Activated CD4-positive, alpha-beta T cell treated with anti-CD3 and anti-CD28 coated beads, Interleukin-2, amount 10 ng/mL, durations not matched to agents 24 days and 14 days (primary cell): ENCODE measurements at regions not wholly inside any gene's neighbourhood (a gene's known extent, or its start where the extent isn't known, plus 50 kb on each side); places are given as distances from the start of the nearest gene placed in this dataset.

ENCODE experiments used
- DNase-seq: peaks from one replicate; pipeline ENCODE4 v3.0.0; 2022
- H3K27ac Mint-ChIP-seq: one replicate; pipeline ENCODE4 v1.8.0; 2022; ENCODE audit warnings: mild to moderate bottlenecking, mixed read lengths
- H3K27me3 Mint-ChIP-seq: one replicate; pipeline ENCODE4 v1.8.0; 2022; ENCODE audit warnings: mixed read lengths
- H3K36me3 Mint-ChIP-seq: one replicate; pipeline ENCODE4 v1.8.0; 2022; ENCODE audit warnings: low read depth, mild to moderate bottlenecking, mixed read lengths
- H3K4me1 Mint-ChIP-seq: one replicate; pipeline ENCODE4 v1.8.0; 2021; ENCODE audit warnings: mixed read lengths
- H3K4me3 Mint-ChIP-seq: one replicate; pipeline ENCODE4 v1.8.0; 2022; ENCODE audit warnings: mild to moderate bottlenecking, moderate library complexity, mixed read lengths
- H3K9me3 Mint-ChIP-seq: one replicate; pipeline ENCODE4 v1.8.0; 2021; ENCODE audit warnings: mixed read lengths
- intact Hi-C: fragments of 100-400 bp; cut with micrococcal nuclease; formaldehyde crosslinking; loops from one replicate; pipeline ENCODE4 v1.15.1; 2023

DNA sequence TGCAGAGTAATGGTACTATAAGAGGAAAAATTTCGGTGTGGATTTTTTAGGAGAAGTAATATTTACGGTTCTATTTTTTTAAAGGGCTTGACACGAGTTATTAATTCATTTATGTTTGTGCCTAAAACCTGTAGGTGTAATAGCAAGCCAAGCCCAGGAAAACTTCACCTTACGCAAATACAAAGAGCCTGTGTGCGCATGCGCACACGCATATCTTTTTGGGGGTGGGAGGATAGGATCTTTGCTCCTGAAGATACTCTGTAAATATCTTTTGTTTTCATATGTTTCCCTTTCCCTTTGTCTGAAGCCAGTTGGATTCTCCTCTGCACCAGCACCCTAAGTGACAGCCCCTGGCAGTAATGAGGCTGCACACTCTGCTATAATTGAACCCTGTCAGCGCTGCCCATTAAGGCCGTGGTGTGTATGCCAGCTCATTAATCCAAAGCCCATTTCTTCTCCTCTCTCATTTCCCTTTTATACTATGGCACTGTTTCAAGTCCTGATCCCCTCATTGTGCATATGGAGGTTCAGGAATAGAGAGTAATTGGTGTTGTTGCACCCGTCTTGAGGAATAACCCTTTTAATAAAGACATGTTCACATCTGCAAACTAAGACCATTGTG lies 327.2 kb upstream of the E2F7 start:
- no peaks in the 10 kb centered on the region for H3K36me3 Mint-ChIP-seq
- H3K4me3 Mint-ChIP-seq = no peak overlapping the region
- DNase-seq = no peak
- no peaks in the 10 kb centered on the region for H3K9me3 Mint-ChIP-seq
- intact Hi-C loops = no loop called here
- no peaks in the 10 kb centered on the region for H3K4me1 Mint-ChIP-seq
- no peak overlapping the region for H3K27ac Mint-ChIP-seq
- H3K27me3 Mint-ChIP-seq = no peaks in the 10 kb centered on the region

GRCh38 chr12:77388445-77389265 lies 323.3 kb upstream of the E2F7 start:
- H3K9me3 Mint-ChIP-seq = no peaks in the 10 kb centered on the region
- no peaks in the 10 kb centered on the region for H3K27me3 Mint-ChIP-seq
- intact Hi-C loops = no loop called here
- DNase-seq = no peak
- H3K4me1 Mint-ChIP-seq = no peaks in the 10 kb centered on the region
- no peak overlapping the region for H3K4me3 Mint-ChIP-seq
- no peak overlapping the region for H3K27ac Mint-ChIP-seq
- H3K36me3 Mint-ChIP-seq = no peaks in the 10 kb centered on the region

DNA sequence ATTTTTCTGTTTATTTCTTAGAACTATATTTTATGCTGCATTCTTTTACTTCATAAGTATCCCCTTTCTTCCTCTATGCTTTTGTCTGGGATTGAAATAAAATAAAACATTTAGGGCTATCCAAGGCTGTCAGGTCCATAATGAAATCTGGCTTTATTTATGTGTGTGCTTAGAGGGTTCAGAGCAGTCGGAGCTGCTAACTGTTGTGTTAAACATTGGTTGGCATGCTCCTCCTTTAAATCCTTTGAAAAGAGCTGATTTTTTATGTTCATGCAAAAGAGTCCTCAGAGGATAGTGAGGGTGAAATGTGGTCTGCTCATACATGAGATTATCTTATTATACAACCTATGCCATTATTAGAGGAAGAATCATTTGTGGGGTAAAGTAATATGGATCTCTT lies 322.3 kb upstream of the E2F7 start:
- no peaks in the 10 kb centered on the region for H3K27me3 Mint-ChIP-seq
- H3K27ac Mint-ChIP-seq = no peak overlapping the region
- intact Hi-C loops = no loop called here
- no peaks in the 10 kb centered on the region for H3K4me1 Mint-ChIP-seq
- H3K36me3 Mint-ChIP-seq = no peaks in the 10 kb centered on the region
- H3K4me3 Mint-ChIP-seq = no peak overlapping the region
- DNase-seq = no peak
- no peaks in the 10 kb centered on the region for H3K9me3 Mint-ChIP-seq

- no peak overlapping the region for H3K4me3 Mint-ChIP-seq
- no peaks in the 10 kb centered on the region for H3K4me1 Mint-ChIP-seq
- H3K27me3 Mint-ChIP-seq = no peaks in the 10 kb centered on the region
- intact Hi-C loops = no loop called here
- no peak overlapping the region for H3K27ac Mint-ChIP-seq
- H3K36me3 Mint-ChIP-seq = no peaks in the 10 kb centered on the region
- no peak for DNase-seq
- no peaks in the 10 kb centered on the region for H3K9me3 Mint-ChIP-seq
These were observed 321.8 kb upstream of the E2F7 start for GRCh38 chr12:77387214-77387613.

- no peaks in the 10 kb centered on the region for H3K4me1 Mint-ChIP-seq
These were observed 319.6 kb upstream of the E2F7 start for GRCh38 chr12:77384941-77385340.

GRCh38 chr12:77382096-77382742 lies 316.9 kb upstream of the E2F7 start:
- Mint-ChIP-seq H3K27ac (no peak overlapping the region), H3K27me3 (no peaks in the 10 kb centered on the region), H3K4me1 (no peaks in the 10 kb centered on the region), H3K9me3 (no peaks in the 10 kb centered on the region), H3K4me3 (no peak overlapping the region), H3K36me3 (no peaks in the 10 kb centered on the region)
- intact Hi-C loops = no loop called here
- DNase-seq = no peak

More at GRCh38 chr12:77384941-77385340, 319.6 kb upstream of the E2F7 start:
- no peak for DNase-seq
- Mint-ChIP-seq H3K36me3 (no peaks in the 10 kb centered on the region), H3K9me3 (no peaks in the 10 kb centered on the region), H3K4me3 (no peak overlapping the region), H3K27ac (no peak overlapping the region), H3K27me3 (no peaks in the 10 kb centered on the region)
- intact Hi-C loops = no loop called here

GRCh38 chr12:77377622-77378021 lies 312.3 kb upstream of the E2F7 start:
- no peak overlapping the region for H3K27ac Mint-ChIP-seq
- H3K4me3 Mint-ChIP-seq = no peak overlapping the region
- no peaks in the 10 kb centered on the region for H3K36me3 Mint-ChIP-seq
- no peaks in the 10 kb centered on the region for H3K4me1 Mint-ChIP-seq
- no peaks in the 10 kb centered on the region for H3K9me3 Mint-ChIP-seq
- intact Hi-C loops = no loop called here
- H3K27me3 Mint-ChIP-seq = no peaks in the 10 kb centered on the region
- no peak for DNase-seq

- no peaks in the 10 kb centered on the region for H3K9me3 Mint-ChIP-seq
- no peak overlapping the region for H3K4me3 Mint-ChIP-seq
- no peaks in the 10 kb centered on the region for H3K4me1 Mint-ChIP-seq
- DNase-seq = no peak
- H3K36me3 Mint-ChIP-seq = no peaks in the 10 kb centered on the region
- intact Hi-C loops = no loop called here
- H3K27ac Mint-ChIP-seq = no peak overlapping the region
- no peaks in the 10 kb centered on the region for H3K27me3 Mint-ChIP-seq
These were observed 311.7 kb upstream of the E2F7 start for GRCh38 chr12:77377116-77377515.

- no peak for DNase-seq
- Mint-ChIP-seq H3K27ac (no peak overlapping the region), H3K9me3 (no peaks in the 10 kb centered on the region), H3K4me1 (no peaks in the 10 kb centered on the region), H3K4me3 (no peak overlapping the region), H3K36me3 (no peaks in the 10 kb centered on the region), H3K27me3 (no peaks in the 10 kb centered on the region)
- intact Hi-C loops = no loop called here
These were observed 309.3 kb upstream of the E2F7 start for GRCh38 chr12:77374673-77375072.

DNA sequence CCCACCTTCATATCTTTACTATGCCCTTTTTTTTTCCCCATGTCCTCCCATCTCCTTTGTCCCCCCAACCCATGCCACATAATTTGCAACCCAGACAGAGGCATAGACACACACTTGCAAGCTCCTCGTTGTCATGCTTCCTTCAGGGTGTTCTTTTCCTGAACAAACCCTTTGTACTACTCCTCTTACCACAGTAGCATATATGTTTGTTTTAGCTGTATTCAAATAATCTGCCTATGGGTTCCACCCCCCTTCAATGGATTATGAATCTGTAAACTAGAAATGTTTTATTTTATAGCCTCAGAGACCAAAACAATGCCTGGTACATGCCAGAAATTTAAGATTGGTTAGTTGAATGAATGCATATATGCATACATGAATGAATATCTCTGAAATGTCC lies 307.1 kb upstream of the E2F7 start:
- intact Hi-C loops = no loop called here
- H3K4me1 Mint-ChIP-seq = no peaks in the 10 kb centered on the region
- no peaks in the 10 kb centered on the region for H3K9me3 Mint-ChIP-seq
- no peak for DNase-seq
- no peak overlapping the region for H3K27ac Mint-ChIP-seq
- no peak overlapping the region for H3K4me3 Mint-ChIP-seq
- H3K36me3 Mint-ChIP-seq = no peaks in the 10 kb centered on the region
- no peaks in the 10 kb centered on the region for H3K27me3 Mint-ChIP-seq

DNA sequence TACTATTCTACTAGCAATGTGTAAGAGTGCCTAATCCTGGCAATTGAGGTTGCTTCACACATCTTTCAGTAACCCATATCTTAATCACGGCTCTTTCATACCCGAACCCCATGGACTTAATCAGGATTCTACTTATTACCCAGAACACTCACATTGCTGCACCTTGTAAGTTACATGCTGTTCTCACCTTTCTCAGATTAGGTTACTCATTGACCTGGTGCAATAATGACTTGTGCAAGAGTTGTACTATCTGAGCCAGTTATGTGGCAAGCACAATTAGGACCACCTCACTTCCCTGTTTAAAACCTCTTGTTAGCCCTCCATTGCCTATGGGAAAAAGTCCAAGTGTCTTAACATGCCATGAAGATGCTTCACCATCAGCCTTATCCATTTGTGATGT lies 306.7 kb upstream of the E2F7 start:
- H3K27ac Mint-ChIP-seq = no peak overlapping the region
- H3K27me3 Mint-ChIP-seq = no peaks in the 10 kb centered on the region
- no peaks in the 10 kb centered on the region for H3K9me3 Mint-ChIP-seq
- intact Hi-C loops = no loop called here
- H3K4me1 Mint-ChIP-seq = no peaks in the 10 kb centered on the region
- H3K4me3 Mint-ChIP-seq = no peak overlapping the region
- no peaks in the 10 kb centered on the region for H3K36me3 Mint-ChIP-seq
- no peak for DNase-seq

- no peak for DNase-seq
- Mint-ChIP-seq H3K27me3 (no peaks in the 10 kb centered on the region), H3K27ac (no peak overlapping the region), H3K36me3 (no peaks in the 10 kb centered on the region), H3K4me1 (no peaks in the 10 kb centered on the region), H3K4me3 (no peak overlapping the region), H3K9me3 (no peaks in the 10 kb centered on the region)
- intact Hi-C loops = no loop called here
These were observed 303.0 kb upstream of the E2F7 start for GRCh38 chr12:77368379-77368778.

DNA sequence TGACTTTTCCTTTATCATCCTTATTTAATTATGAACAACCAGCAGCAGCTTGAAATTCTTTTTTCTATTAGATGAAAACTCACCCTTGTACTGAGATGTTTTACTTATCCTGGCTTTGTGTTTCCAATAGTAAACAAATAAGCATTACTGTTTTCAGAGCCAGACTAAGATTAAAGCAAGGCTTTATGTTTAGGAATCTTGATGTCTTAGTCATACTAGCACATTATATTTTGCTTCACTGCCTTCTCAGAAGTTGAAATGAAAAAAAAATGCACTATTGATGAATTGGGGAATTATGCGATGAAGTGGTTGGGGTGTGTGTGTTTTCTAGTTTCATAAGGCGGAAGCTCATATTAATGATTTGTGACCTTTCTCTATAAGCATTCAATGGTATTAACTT lies 301.2 kb upstream of the E2F7 start:
- H3K27me3 Mint-ChIP-seq = no peaks in the 10 kb centered on the region
- no peak for DNase-seq
- H3K4me1 Mint-ChIP-seq = no peaks in the 10 kb centered on the region
- H3K4me3 Mint-ChIP-seq = no peak overlapping the region
- intact Hi-C loops = no loop called here
- no peaks in the 10 kb centered on the region for H3K9me3 Mint-ChIP-seq
- H3K27ac Mint-ChIP-seq = no peak overlapping the region
- no peaks in the 10 kb centered on the region for H3K36me3 Mint-ChIP-seq

DNA sequence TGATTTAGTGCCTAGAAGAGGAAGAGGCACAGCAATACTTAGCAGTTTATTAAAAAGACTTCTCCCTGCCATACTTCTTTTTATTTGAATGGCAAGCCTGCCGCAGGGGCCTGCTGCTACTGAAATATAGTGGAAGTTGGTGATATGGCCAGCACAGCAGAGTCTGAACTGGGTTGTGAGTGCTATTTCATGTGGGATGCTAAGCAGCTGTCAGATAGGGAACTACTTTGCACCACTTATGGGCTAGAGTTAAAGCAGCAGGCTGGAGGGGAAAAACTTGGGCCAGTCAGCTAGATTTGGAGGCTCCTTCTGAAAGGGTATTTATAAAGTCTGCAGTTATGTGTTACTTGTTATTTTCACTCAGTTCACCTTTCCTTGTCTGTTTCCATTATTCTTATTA lies 299.0 kb upstream of the E2F7 start:
- no peaks in the 10 kb centered on the region for H3K27me3 Mint-ChIP-seq
- no peak for DNase-seq
- H3K4me1 Mint-ChIP-seq = no peaks in the 10 kb centered on the region
- intact Hi-C loops = no loop called here
- H3K36me3 Mint-ChIP-seq = no peaks in the 10 kb centered on the region
- H3K4me3 Mint-ChIP-seq = no peak overlapping the region
- no peaks in the 10 kb centered on the region for H3K9me3 Mint-ChIP-seq
- H3K27ac Mint-ChIP-seq = no peak overlapping the region
